WERI-Rb-1 (cell line): ENCODE measurements at regions not wholly inside any gene's neighbourhood (a gene's known extent, or its start where the extent isn't known, plus 50 kb on each side); places are given as distances from the start of the nearest gene placed in this dataset.

Experiments
- DNase-seq: peaks from one replicate; pipeline ENCODE4 v3.0.0-alpha.2; 2020
- H3K27ac ChIP-seq: fragments of 250-450 bp; sonication (Bioruptor Pico); 2 replicates; pipeline ENCODE4 v1.5.1; 2020; ENCODE audit warnings: mild to moderate bottlenecking, moderate library complexity
- H3K27me3 ChIP-seq: fragments of 250-450 bp; sonication (Bioruptor Pico); 2 replicates; pipeline ENCODE4 v1.5.1; 2021; ENCODE audit warnings: mild to moderate bottlenecking, low read depth, moderate library complexity; ENCODE audit not compliant: insufficient read depth, severe bottlenecking
- H3K36me3 ChIP-seq: fragments of 250-450 bp; sonication (Bioruptor Pico); 2 replicates; pipeline ENCODE4 v1.5.1; 2020; ENCODE audit warnings: mild to moderate bottlenecking, moderate library complexity
- H3K4me3 ChIP-seq: 2 replicates; pipeline ENCODE4 v1.5.1; 2011; ENCODE audit warnings: low read depth, mild to moderate bottlenecking, control low read depth, low read length
- H3K9me3 ChIP-seq: fragments of 250-450 bp; sonication (Bioruptor Pico); 2 replicates; pipeline ENCODE4 v1.5.1; 2021; ENCODE audit warnings: mild to moderate bottlenecking, moderate library complexity; ENCODE audit not compliant: severe bottlenecking
- TF ChIP-seq, protein P1 (sequence below): IDR thresholded peaks from 2 replicates; pipeline ENCODE4 v1.5.1; 2011; ENCODE audit warnings: low read depth, mild to moderate bottlenecking, control low read depth, inconsistent platforms, low read length

DNA sequence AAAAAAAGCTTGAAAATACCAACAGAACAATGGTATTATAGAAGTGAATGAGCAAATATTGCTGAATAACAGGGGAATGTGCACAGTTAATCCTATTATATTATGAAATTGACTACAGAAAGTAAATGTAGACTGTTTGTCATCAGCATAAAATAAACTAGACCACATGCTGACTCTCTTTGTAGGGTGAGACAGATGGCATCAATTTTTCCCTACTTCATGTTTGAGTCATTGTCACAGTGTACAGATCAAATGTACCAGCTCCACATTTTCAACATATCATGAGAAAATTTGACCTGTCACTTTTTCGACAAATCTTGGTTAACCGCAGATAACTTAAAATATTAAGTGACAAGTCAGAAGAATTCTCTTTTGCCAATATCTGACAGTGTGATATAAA lies 421.0 kb downstream of the RPL10L start:
- no peak overlapping the region for H3K4me3 ChIP-seq
- H3K27ac ChIP-seq, result no peak overlapping the region
- H3K9me3 ChIP-seq, result no peaks in the 10 kb centered on the region
- no peaks in the 10 kb centered on the region for H3K27me3 ChIP-seq
- no peaks in the 10 kb centered on the region for H3K36me3 ChIP-seq
- DNase-seq, result no peak
- TF ChIP-seq, protein P1, sequence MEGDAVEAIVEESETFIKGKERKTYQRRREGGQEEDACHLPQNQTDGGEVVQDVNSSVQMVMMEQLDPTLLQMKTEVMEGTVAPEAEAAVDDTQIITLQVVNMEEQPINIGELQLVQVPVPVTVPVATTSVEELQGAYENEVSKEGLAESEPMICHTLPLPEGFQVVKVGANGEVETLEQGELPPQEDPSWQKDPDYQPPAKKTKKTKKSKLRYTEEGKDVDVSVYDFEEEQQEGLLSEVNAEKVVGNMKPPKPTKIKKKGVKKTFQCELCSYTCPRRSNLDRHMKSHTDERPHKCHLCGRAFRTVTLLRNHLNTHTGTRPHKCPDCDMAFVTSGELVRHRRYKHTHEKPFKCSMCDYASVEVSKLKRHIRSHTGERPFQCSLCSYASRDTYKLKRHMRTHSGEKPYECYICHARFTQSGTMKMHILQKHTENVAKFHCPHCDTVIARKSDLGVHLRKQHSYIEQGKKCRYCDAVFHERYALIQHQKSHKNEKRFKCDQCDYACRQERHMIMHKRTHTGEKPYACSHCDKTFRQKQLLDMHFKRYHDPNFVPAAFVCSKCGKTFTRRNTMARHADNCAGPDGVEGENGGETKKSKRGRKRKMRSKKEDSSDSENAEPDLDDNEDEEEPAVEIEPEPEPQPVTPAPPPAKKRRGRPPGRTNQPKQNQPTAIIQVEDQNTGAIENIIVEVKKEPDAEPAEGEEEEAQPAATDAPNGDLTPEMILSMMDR, result no peak

DNA sequence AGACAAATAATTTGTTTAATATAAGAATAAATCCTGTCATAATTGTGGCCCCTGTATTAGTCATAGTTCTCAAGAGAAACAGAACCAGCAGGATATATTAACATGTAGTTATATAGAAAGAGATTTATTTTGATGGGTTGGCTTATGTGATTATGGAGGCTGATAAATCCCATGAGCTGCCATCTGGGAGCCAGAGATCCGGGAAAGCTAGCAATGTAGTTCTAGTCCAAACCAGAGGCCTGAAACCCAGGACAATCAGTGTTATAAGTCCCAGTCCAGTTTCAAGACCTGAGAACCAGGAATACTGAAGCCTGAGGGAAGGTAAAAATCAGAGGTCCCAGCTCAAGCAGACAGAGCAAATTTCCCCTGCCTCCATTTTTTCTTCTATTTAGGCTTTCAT lies 435.8 kb downstream of the RPL10L start:
- DNase-seq, result peak; percentile 55
- TF ChIP-seq, protein P1, result no peak
- Histone ChIP-seq H3K36me3 (no peaks in the 10 kb centered on the region), H3K4me3 (no peak overlapping the region), H3K9me3 (no peaks in the 10 kb centered on the region), H3K27me3 (no peaks in the 10 kb centered on the region), H3K27ac (peak overlapping the region; percentile 42)

DNA sequence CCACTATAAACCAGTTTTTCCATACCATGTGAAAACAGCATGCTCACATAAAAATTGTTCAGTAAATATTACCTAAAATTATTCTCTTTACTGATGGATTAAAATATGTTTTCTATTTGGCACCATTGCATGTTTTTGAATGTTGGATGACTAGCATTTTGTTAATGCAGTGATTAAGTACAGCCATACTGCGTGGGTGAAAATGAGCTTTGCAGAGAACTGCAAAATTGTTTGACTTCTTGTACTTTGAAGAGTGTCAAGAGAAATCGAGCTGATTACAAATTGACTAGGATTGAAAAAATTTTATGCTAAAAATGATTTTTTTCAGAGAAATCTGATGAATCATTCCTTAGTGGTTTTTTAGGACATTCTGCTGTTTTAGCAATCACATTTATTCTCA lies 452.9 kb downstream of the RPL10L start:
- DNase-seq, result no peak
- H3K27ac ChIP-seq, result no peak overlapping the region
- TF ChIP-seq, protein P1, result no peak

DNA sequence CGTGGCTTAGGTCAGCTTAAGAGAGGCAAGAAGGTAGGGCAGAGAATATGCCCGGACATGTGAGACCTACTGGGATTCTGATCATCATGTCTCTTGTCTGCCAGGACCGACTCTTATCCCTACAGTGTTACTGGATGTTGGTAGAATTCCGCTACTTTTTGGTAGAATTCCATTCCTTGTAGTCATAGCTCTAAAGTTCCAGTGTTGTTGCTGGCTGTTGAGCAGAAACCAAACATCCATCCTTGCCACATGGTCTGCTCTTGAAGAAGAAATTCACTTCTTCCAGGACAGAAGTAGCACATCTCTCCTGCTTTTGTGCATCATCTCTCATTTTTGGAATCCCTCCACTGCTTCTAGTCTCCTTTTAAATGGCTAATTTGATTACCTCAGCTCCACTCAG lies 453.7 kb downstream of the RPL10L start:
- DNase-seq, result no peak
- H3K4me3 ChIP-seq, result no peak overlapping the region
- TF ChIP-seq, protein P1, result no peak
- no peaks in the 10 kb centered on the region for H3K36me3 ChIP-seq
- H3K27ac ChIP-seq, result no peak overlapping the region
- H3K9me3 ChIP-seq, result no peaks in the 10 kb centered on the region
- no peaks in the 10 kb centered on the region for H3K27me3 ChIP-seq

More for the DNA sequence above, 452.9 kb downstream of the RPL10L start:
- no peak overlapping the region for H3K4me3 ChIP-seq
- no peaks in the 10 kb centered on the region for H3K36me3 ChIP-seq
- no peaks in the 10 kb centered on the region for H3K9me3 ChIP-seq
- no peaks in the 10 kb centered on the region for H3K27me3 ChIP-seq
